GM12878 (cell line): ENCODE measurements at regions not wholly inside any gene's neighbourhood (a gene's known extent, or its start where the extent isn't known, plus 50 kb on each side); places are given as distances from the start of the nearest gene placed in this dataset.
"Not testable (repeated sequence)": the region's sequence is repeated elsewhere in the genome, so short reads cannot be mapped to it uniquely, and the experiment has no call there.

Source experiments
- ATAC-seq: fragments of 200-7000 bp; cut with Tn5 transposase; 3 replicates; pipeline ENCODE4 v1.9.1; 2020; ENCODE audit warnings: mild to moderate bottlenecking, moderate library complexity
- BruUV-seq: library from RNA; stranded (reverse); fragments of 400-500 nt; replicated peaks from 2 replicates; lab custom pipeline; 2021; lab: Mats Ljungman, UMichigan
- CTCF ChIA-PET: fragments of 300-600 bp; sonication (Branson Sonifier 250); formaldehyde crosslinking; extraction: SDS; loops from one replicate; lab custom pipeline; 2021; ENCODE audit warnings: inconsistent platforms; lab: Yijun Ruan, JAX
- POLR2A ChIA-PET: fragments of 350-600 bp; formaldehyde crosslinking; extraction: SDS; loops from one replicate; lab custom pipeline; 2021; ENCODE audit warnings: inconsistent platforms; lab: Charles Lee
- RAD21 ChIA-PET: fragments of 300-600 bp; sonication (Branson Sonifier 250); formaldehyde crosslinking; loops from one replicate; lab custom pipeline; 2023; ENCODE audit warnings: antibody characterized with exemption; ENCODE audit not compliant: unreplicated experiment; lab: Charles Lee
- SMC1A ChIA-PET: fragments of 300-600 bp; sonication (Branson Sonifier 250); formaldehyde crosslinking; loops from one replicate; lab custom pipeline; 2023; ENCODE audit not compliant: unreplicated experiment, uncharacterized antibody; lab: Charles Lee
- DNase-seq: peaks from one replicate; pipeline ENCODE4 v3.0.0-alpha.2; 2011; ENCODE audit warnings: low read depth, low spot score
- FAIRE-seq: peaks from 3 replicates; lab custom pipeline; 2011; peaks lifted over from hg19 to GRCh38; lab: Jason Lieb, UNC
- H2AFZ ChIP-seq: 2 replicates; pipeline ENCODE4 v1.6.0; 2011; ENCODE audit warnings: low read depth, low read length, control low read depth; ENCODE audit not compliant: control insufficient read depth
- H3K27ac ChIP-seq: 2 replicates; pipeline ENCODE4 v1.5.1; 2011; ENCODE audit warnings: control low read depth; ENCODE audit not compliant: control insufficient read depth, insufficient read depth
- H3K27me3 ChIP-seq, 2 experiments: replicated peaks in 1 of 2; 2 replicates each; pipeline versions ENCODE4 v1.6.0 to v1.6.1; 2011; ENCODE audit warnings: low read length in 1 of 2; ENCODE audit not compliant: control insufficient read depth in 2 of 2, insufficient read depth in 2 of 2
- H3K36me3 ChIP-seq, 2 experiments: 2 replicates each; pipeline ENCODE4 v1.5.1; 2011; ENCODE audit warnings: low read length in 1 of 2; ENCODE audit not compliant: control insufficient read depth in 2 of 2, insufficient read depth in 2 of 2
- H3K4me1 ChIP-seq: 2 replicates; pipeline ENCODE4 v1.6.1; 2011; ENCODE audit warnings: mild to moderate bottlenecking, low read length, moderate library complexity, mixed read lengths; ENCODE audit not compliant: control insufficient read depth, insufficient read depth
- H3K4me2 ChIP-seq: 2 replicates; pipeline ENCODE4 v1.6.0; 2011; ENCODE audit warnings: control low read depth; ENCODE audit not compliant: control insufficient read depth, insufficient read depth
- H3K4me3 ChIP-seq: fragments of 200-600 bp; sonication (generic); 2 replicates; pipeline ENCODE4 v1.5.1; 2016
- H3K79me2 ChIP-seq: 2 replicates; pipeline ENCODE4 v1.6.0; 2011; ENCODE audit warnings: low read length; ENCODE audit not compliant: control insufficient read depth, insufficient read depth
- H3K9ac ChIP-seq: 2 replicates; pipeline ENCODE4 v1.8.0; 2011; ENCODE audit warnings: low read length, control low read depth, mixed read lengths; ENCODE audit not compliant: control insufficient read depth, insufficient read depth
- H3K9me3 ChIP-seq: replicated peaks from 3 replicates; pipeline ENCODE4 v1.5.1; 2011; ENCODE audit warnings: mild to moderate bottlenecking, low read length; ENCODE audit not compliant: control insufficient read depth, insufficient read depth
- H4K20me1 ChIP-seq: 2 replicates; pipeline ENCODE4 v1.6.0; 2011; ENCODE audit not compliant: control insufficient read depth, insufficient read depth
- ETV6 ChIP-seq, 2 experiments: fragments of 450-650 bp in 1 of 2; IDR thresholded peaks in 1 of 2; conservative IDR thresholded peaks in 1 of 2; 2 replicates each; pipeline ENCODE4 v1.6.1; 2014; ENCODE audit warnings: antibody characterized with exemption in 1 of 2, borderline replicate concordance in 1 of 2, low read depth in 1 of 2, mild to moderate bottlenecking in 1 of 2, moderate library complexity in 1 of 2
- GABPA ChIP-seq: IDR thresholded peaks from 2 replicates; pipeline ENCODE4 v1.6.1; 2014; ENCODE audit warnings: antibody characterized with exemption, low read depth, mild to moderate bottlenecking, inconsistent platforms
- MEF2A ChIP-seq: IDR thresholded peaks from 2 replicates; pipeline ENCODE4 v1.6.1; 2011; ENCODE audit warnings: low read depth, mild to moderate bottlenecking, low read length, moderate library complexity; ENCODE audit not compliant: insufficient read depth
- YY1 ChIP-seq: IDR thresholded peaks from 2 replicates; pipeline ENCODE4 v1.6.1; 2011; ENCODE audit warnings: low read depth, mild to moderate bottlenecking, low read length
- WGBS: methylation state at CpG from one replicate; pipeline ENCODE4 v1.1.6; 2016; ENCODE audit warnings: low lambda C conversion rate; ENCODE audit not compliant: insufficient replicate concordance, insufficient coverage; ENCODE audit errors: missing lambda C conversion rate; 5-methylcytosine and 5-hydroxymethylcytosine counted together
- in situ Hi-C: fragments of 300-500 bp; cut with MboI; formaldehyde crosslinking; loops from 9 replicates; pipeline ENCODE4 v1.14.3; 2018; ENCODE audit warnings: mixed read lengths
- intact Hi-C: fragments of 100-400 bp; cut with micrococcal nuclease; formaldehyde crosslinking; loops from one replicate; pipeline ENCODE4 v1.14.2; 2022; ENCODE audit not compliant: unreplicated experiment
- TF ChIP-seq, protein P1 (sequence below): IDR thresholded peaks from 2 replicates; pipeline ENCODE4 v1.6.1; 2012; ENCODE audit warnings: low read depth, low read length, improper control_type of control experiment

DNA sequence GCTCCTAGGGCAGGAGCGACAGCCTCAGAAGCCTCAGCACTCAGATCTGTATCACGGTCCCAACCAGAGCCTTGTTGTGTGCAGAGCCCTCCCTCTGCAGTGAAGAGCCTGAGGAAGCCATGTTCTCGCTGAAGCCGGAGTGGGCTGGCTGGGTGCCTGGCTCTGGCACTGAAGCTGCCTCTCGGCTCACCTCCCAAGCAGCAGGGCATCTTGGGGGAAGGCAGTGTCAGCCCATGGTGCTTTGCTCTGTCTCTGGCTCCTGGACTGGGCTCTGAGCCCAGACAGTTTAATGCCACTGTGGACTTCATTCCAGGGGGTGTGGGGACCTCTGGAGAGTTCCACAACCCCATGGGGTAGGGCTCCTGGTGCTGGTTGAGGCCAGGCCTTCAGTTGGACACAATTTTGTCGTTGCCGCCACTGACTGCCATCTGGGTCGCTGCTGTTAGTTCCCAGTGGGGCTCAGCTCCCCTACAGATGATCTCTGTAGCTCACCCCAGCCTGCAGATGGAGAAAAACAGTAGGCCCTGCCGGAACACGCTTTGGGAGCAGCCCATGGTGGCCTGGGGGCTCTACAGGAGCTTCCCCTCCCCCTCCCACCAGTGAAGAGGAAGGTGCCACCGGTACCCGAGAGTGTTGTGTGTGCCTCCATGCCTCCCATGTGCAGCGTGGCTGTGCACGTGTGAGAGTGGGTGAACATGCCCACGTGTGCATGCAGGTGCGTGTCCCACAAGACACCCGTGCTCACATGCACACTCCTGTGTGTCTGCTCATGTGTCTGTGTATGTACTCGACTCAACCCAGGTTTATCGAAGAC is 86.5 kb upstream of the B3GAT1 start:
- Histone ChIP-seq H3K4me2 (no peak overlapping the region), H3K9me3 (no peaks in the 10 kb centered on the region), H3K4me1 (no peaks in the 10 kb centered on the region), H3K27me3 (no peaks in the 10 kb centered on the region; a peak in 1 of 4 replicates), H2AFZ (no peak overlapping the region), H3K4me3 (no peak overlapping the region), H4K20me1 (no peaks in the 10 kb centered on the region), H3K79me2 (no peaks in the 10 kb centered on the region), H3K9ac (no peak overlapping the region), H3K27ac (no peak overlapping the region), H3K36me3 (no peaks in the 10 kb centered on the region)
- in situ Hi-C loops (no loop called here), intact Hi-C loops (no loop called here)
- DNase-seq (no peak), FAIRE-seq (no peak), ATAC-seq (no peak)
- POLR2A ChIA-PET, result no interaction called here
- SMC1A ChIA-PET, result no interaction called here
- WGBS, result 30% methylated on average over 19 of the region's 19 CpGs
- TF ChIP-seq MEF2A (no peak), ETV6 (conservative IDR thresholded peaks at IDR 0.05 in 1 of 2, IDR thresholded peaks at IDR 0.05 in 1 of 2; ENCODE audit: borderline replicate concordance in 1 of 2, low read depth in 1 of 2) (no peak)
- TF ChIP-seq, protein P1, sequence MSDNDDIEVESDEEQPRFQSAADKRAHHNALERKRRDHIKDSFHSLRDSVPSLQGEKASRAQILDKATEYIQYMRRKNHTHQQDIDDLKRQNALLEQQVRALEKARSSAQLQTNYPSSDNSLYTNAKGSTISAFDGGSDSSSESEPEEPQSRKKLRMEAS, result no peak
- RAD21 ChIA-PET, result no interaction called here
- BruUV-seq, result no TSS peak
- CTCF ChIA-PET, result no interaction called here

GRCh38 chr11:134497586-134497985 is 85.5 kb upstream of the B3GAT1 start:
- ChIA-PET RAD21 (no interaction called here), CTCF (no interaction called here), SMC1A (no interaction called here), POLR2A (no interaction called here)
- Histone ChIP-seq H3K9me3 (no peaks in the 10 kb centered on the region), H3K36me3 (no peaks in the 10 kb centered on the region), H3K4me3 (no peak overlapping the region), H3K27ac (no peak overlapping the region), H3K79me2 (no peaks in the 10 kb centered on the region), H3K4me1 (no peaks in the 10 kb centered on the region), H3K4me2 (no peak overlapping the region), H4K20me1 (no peaks in the 10 kb centered on the region), H3K27me3 (no peaks in the 10 kb centered on the region; a peak in 1 of 4 replicates), H2AFZ (no peak overlapping the region), H3K9ac (no peak overlapping the region)
- TF ChIP-seq GABPA (no peak), YY1 (no peak)
- FAIRE-seq, result no peak
- WGBS, result 0% methylated on average over 5 of the region's 5 CpGs
- intact Hi-C loops (no loop called here), in situ Hi-C loops (no loop called here)
- no peak for DNase-seq
- ATAC-seq, result no peak
- no TSS peak for BruUV-seq

- ATAC-seq, H3K4me2 ChIP-seq, BruUV-seq, H3K9ac ChIP-seq, RAD21 ChIA-PET, H3K27ac ChIP-seq, FAIRE-seq, H3K27me3 ChIP-seq, SMC1A ChIA-PET, CTCF ChIA-PET, POLR2A ChIA-PET, H4K20me1 ChIP-seq, H3K4me1 ChIP-seq, DNase-seq, intact Hi-C loops, H2AFZ ChIP-seq, in situ Hi-C loops, H3K4me3 ChIP-seq, H3K36me3 ChIP-seq, H3K79me2 ChIP-seq, H3K9me3 ChIP-seq: not testable (repeated sequence)
- WGBS, result 47% methylated on average over 2 of the region's 2 CpGs
Observed at GRCh38 chr11:134496058-134496457, 84.0 kb upstream of the B3GAT1 start.
